Neural progenitor cell (in vitro differentiated cells): ENCODE measurements at regions not wholly inside any gene's neighbourhood (a gene's known extent, or its start where the extent isn't known, plus 50 kb on each side); places are given as distances from the start of the nearest gene placed in this dataset.

Experiments
- CTCF ChIP-seq: fragments of 200-600 bp; sonication (generic); IDR thresholded peaks from 2 replicates; pipeline ENCODE4 v1.5.1; 2017; ENCODE audit warnings: antibody characterized with exemption, mild to moderate bottlenecking
- EZH2 ChIP-seq: fragments of 200-600 bp; sonication (generic); IDR thresholded peaks from 2 replicates; pipeline ENCODE4 v1.6.1; 2017; ENCODE audit warnings: antibody characterized with exemption, mild to moderate bottlenecking, moderate library complexity
- EZH2phosphoT487 ChIP-seq: fragments of 200-600 bp; sonication (generic); IDR thresholded peaks from 2 replicates; pipeline ENCODE4 v1.6.1; 2017; ENCODE audit warnings: antibody characterized with exemption

- no peak for TF ChIP-seq EZH2
- TF ChIP-seq CTCF: no peak
- no peak for TF ChIP-seq EZH2phosphoT487
Observed at GRCh38 chr2:221999717-222000116, 299.1 kb downstream of the PAX3 start.
